Ascending aorta (tissue), 2 donors: ENCODE measurements at regions not wholly inside any gene's neighbourhood (a gene's known extent, or its start where the extent isn't known, plus 50 kb on each side); places are given as distances from the start of the nearest gene placed in this dataset.
A peak's percentile ranks its signal among the peaks of the same experiment; 100 is the strongest.

Source experiments
- DNase-seq, 2 donors: peaks; one replicate each; pipeline ENCODE4 v3.0.0-alpha.2; 2019; ENCODE audit warnings: low spot score in 2 of 2
- H3K27ac ChIP-seq, 2 donors: fragments of 200-600 bp; sonication (generic); one replicate each; pipeline ENCODE4 v1.5.1; 2016 to 2017; ENCODE audit warnings: mild to moderate bottlenecking in 1 of 2
- H3K27me3 ChIP-seq: fragments of 200-600 bp; sonication (generic); one replicate; pipeline ENCODE4 v1.5.1; 2017
- H3K36me3 ChIP-seq, 2 donors: fragments of 200-600 bp; sonication (generic); one replicate each; pipeline ENCODE4 v1.5.1; 2016
- H3K4me1 ChIP-seq, 2 donors: fragments of 200-600 bp; sonication (generic); one replicate each; pipeline ENCODE4 v1.5.1; 2016 to 2017; ENCODE audit warnings: mild to moderate bottlenecking in 1 of 2
- H3K4me3 ChIP-seq, 2 donors: fragments of 200-600 bp; sonication (generic); one replicate each; pipeline ENCODE4 v1.5.1; 2016 to 2017; ENCODE audit warnings: mild to moderate bottlenecking in 1 of 2
- H3K9me3 ChIP-seq, 2 donors: fragments of 200-600 bp; sonication (generic); one replicate each; pipeline ENCODE4 v1.5.1; 2016
- CTCF ChIP-seq, 3 experiments: fragments of 200-600 bp in 2 of 3; fragments of 450-650 bp in 1 of 3; sonication (generic) in 2 of 3; IDR thresholded peaks; one replicate each; pipeline ENCODE4 v1.5.1; 2016 to 2019; ENCODE audit warnings: antibody characterized with exemption in 3 of 3, mild to moderate bottlenecking in 1 of 3, moderate library complexity in 1 of 3
- intact Hi-C: fragments of 100-400 bp; cut with DNase I; formaldehyde crosslinking; loops from one replicate; pipeline ENCODE4 v1.15.1; 2023

- intact Hi-C loops, result no loop called here
- Histone ChIP-seq H3K36me3 (no peaks in the 10 kb centered on the region), H3K4me3 (no peak overlapping the region), H3K9me3 (no peaks in the 10 kb centered on the region), H3K27ac (no peak overlapping the region), H3K27me3 (no peaks in the 10 kb centered on the region), H3K4me1 (no peaks in the 10 kb centered on the region)
- DNase-seq, result peak in 1 of 2 donors; percentile 30
- TF ChIP-seq CTCF (IDR thresholded peaks at IDR 0.05), result no peak
Measured at GRCh38 chr11:134480136-134480712, 68.2 kb upstream of the B3GAT1 start.

- no peak for TF ChIP-seq CTCF (IDR thresholded peaks at IDR 0.05)
- no peaks in the 10 kb centered on the region for H3K9me3 ChIP-seq
- peak in 1 of 2 donors; percentile 11 for DNase-seq
- H3K4me1 ChIP-seq, result no peaks in the 10 kb centered on the region
- H3K27ac ChIP-seq, result no peak overlapping the region
- H3K27me3 ChIP-seq, result no peaks in the 10 kb centered on the region
- H3K4me3 ChIP-seq, result no peak overlapping the region
- no peaks in the 10 kb centered on the region for H3K36me3 ChIP-seq
- intact Hi-C loops, result no loop called here
Measured at GRCh38 chr11:134479206-134480135, 67.4 kb upstream of the B3GAT1 start.

GRCh38 chr11:134478611-134479010 lies 66.6 kb upstream of the B3GAT1 start:
- no peak for TF ChIP-seq CTCF (IDR thresholded peaks at IDR 0.05)
- H3K36me3 ChIP-seq, result no peaks in the 10 kb centered on the region
- H3K4me1 ChIP-seq, result no peaks in the 10 kb centered on the region
- H3K27ac ChIP-seq, result no peak overlapping the region
- no peak overlapping the region for H3K4me3 ChIP-seq
- no peaks in the 10 kb centered on the region for H3K9me3 ChIP-seq
- no peak for DNase-seq
- no peaks in the 10 kb centered on the region for H3K27me3 ChIP-seq
- intact Hi-C loops, result no loop called here

GRCh38 chr11:134478176-134478575 lies 66.1 kb upstream of the B3GAT1 start:
- Histone ChIP-seq H3K4me3 (no peak overlapping the region), H3K36me3 (no peaks in the 10 kb centered on the region), H3K27ac (no peak overlapping the region), H3K4me1 (no peaks in the 10 kb centered on the region), H3K27me3 (no peaks in the 10 kb centered on the region), H3K9me3 (no peaks in the 10 kb centered on the region)
- DNase-seq, result no peak
- no peak for TF ChIP-seq CTCF (IDR thresholded peaks at IDR 0.05)
- intact Hi-C loops, result no loop called here

- TF ChIP-seq CTCF (IDR thresholded peaks at IDR 0.05), result no peak
- H3K27ac ChIP-seq, result no peak overlapping the region
- H3K27me3 ChIP-seq, result no peaks in the 10 kb centered on the region
- no peaks in the 10 kb centered on the region for H3K4me1 ChIP-seq
- H3K9me3 ChIP-seq, result no peaks in the 10 kb centered on the region
- no peak for DNase-seq
- H3K4me3 ChIP-seq, result no peak overlapping the region
- intact Hi-C loops, result no loop called here
- H3K36me3 ChIP-seq, result no peaks in the 10 kb centered on the region
Measured at GRCh38 chr11:134477486-134477885, 65.4 kb upstream of the B3GAT1 start.
